Smooth muscle cell (in vitro differentiated cells): ENCODE measurements at regions not wholly inside any gene's neighbourhood (a gene's known extent, or its start where the extent isn't known, plus 50 kb on each side); places are given as distances from the start of the nearest gene placed in this dataset.

Experiments
- DNase-seq: peaks from one replicate; lab custom pipeline; 2025; ENCODE audit not compliant: unreplicated experiment; lab: John Stamatoyannopoulos, UW
- H2AFZ ChIP-seq: fragments of 200-600 bp; sonication (generic); 2 replicates; pipeline ENCODE4 v1.6.0; 2016; ENCODE audit warnings: antibody characterized with exemption, low read depth, mild to moderate bottlenecking
- H3F3A ChIP-seq: fragments of 200-600 bp; sonication (generic); 2 replicates; pipeline ENCODE4 v1.6.0; 2017; ENCODE audit warnings: antibody characterized with exemption, low read depth
- H3K27ac ChIP-seq: fragments of 200-600 bp; sonication (generic); 2 replicates; pipeline ENCODE4 v1.5.1; 2016; ENCODE audit warnings: low read depth, mild to moderate bottlenecking
- H3K27me3 ChIP-seq: fragments of 200-600 bp; sonication (generic); 2 replicates; pipeline ENCODE4 v1.6.1; 2016; ENCODE audit warnings: low read depth, mild to moderate bottlenecking
- H3K36me3 ChIP-seq: fragments of 200-600 bp; sonication (generic); 2 replicates; pipeline ENCODE4 v1.5.1; 2016; ENCODE audit warnings: low read depth
- H3K4me1 ChIP-seq: fragments of 200-600 bp; sonication (generic); 2 replicates; pipeline ENCODE4 v1.5.1; 2016; ENCODE audit warnings: low read depth
- H3K4me2 ChIP-seq: fragments of 200-600 bp; sonication (generic); 2 replicates; pipeline ENCODE4 v1.6.0; 2016; ENCODE audit warnings: mild to moderate bottlenecking
- H3K4me3 ChIP-seq: fragments of 200-600 bp; sonication (generic); 2 replicates; pipeline ENCODE4 v1.5.1; 2016; ENCODE audit warnings: mild to moderate bottlenecking
- H3K79me2 ChIP-seq: fragments of 200-600 bp; sonication (generic); 2 replicates; pipeline ENCODE4 v1.6.0; 2016; ENCODE audit warnings: low read depth, mild to moderate bottlenecking
- H3K9ac ChIP-seq: fragments of 200-600 bp; sonication (generic); 2 replicates; pipeline ENCODE4 v1.6.0; 2016; ENCODE audit warnings: low read depth
- H3K9me3 ChIP-seq: fragments of 200-600 bp; sonication (generic); replicated peaks from 2 replicates; pipeline ENCODE4 v1.5.1; 2016; ENCODE audit warnings: low read depth
- H4K20me1 ChIP-seq: fragments of 200-600 bp; sonication (generic); 2 replicates; pipeline ENCODE4 v1.6.0; 2016; ENCODE audit warnings: low read depth
- WGBS: methylation state at CpG from one replicate; pipeline ENCODE4 v1.1.7; 2016; ENCODE audit warnings: low lambda C conversion rate; 5-methylcytosine and 5-hydroxymethylcytosine counted together
- TF ChIP-seq, protein P1 (sequence below): fragments of 200-600 bp; sonication (generic); IDR thresholded peaks from 2 replicates; pipeline ENCODE4 v1.5.1; 2017; ENCODE audit warnings: borderline replicate concordance, mild to moderate bottlenecking, antibody characterized with exemption; ENCODE audit not compliant: insufficient read depth, poor library complexity, severe bottlenecking

DNA sequence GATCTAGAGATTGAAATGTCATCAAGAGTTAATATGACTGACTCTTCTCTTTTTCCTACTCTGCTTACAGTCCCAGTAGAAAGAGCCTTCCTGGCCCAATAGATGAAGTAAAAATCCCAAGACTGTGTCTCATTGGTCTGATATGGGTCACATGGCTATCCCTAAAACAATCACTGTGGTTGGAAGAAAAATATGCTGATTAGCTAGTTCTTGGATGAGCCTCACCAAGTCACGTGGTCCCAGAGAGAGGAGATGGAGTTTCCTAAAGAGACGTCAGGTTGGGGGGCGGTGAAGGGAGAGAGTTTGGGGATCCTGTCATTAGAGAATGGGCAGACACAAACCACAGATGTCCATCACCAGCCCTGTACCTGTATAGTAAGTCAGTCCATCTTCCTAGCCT, 466.3 kb downstream of the HAPSTR1 start:
- H4K20me1 ChIP-seq = no peaks in the 10 kb centered on the region
- no peaks in the 10 kb centered on the region for H3K9me3 ChIP-seq
- no peaks in the 10 kb centered on the region for H3K79me2 ChIP-seq
- H3K4me3 ChIP-seq = no peak overlapping the region
- no peaks in the 10 kb centered on the region for H3K4me1 ChIP-seq
- no peaks in the 10 kb centered on the region for H3F3A ChIP-seq
- DNase-seq = no peak
- H2AFZ ChIP-seq = no peak overlapping the region
- no peak overlapping the region for H3K27ac ChIP-seq
- no peaks in the 10 kb centered on the region for H3K27me3 ChIP-seq
- 95% methylated on average over 3 of the region's 3 CpGs for WGBS
- no peaks in the 10 kb centered on the region for H3K36me3 ChIP-seq
- no peak overlapping the region for H3K9ac ChIP-seq
- no peak overlapping the region for H3K4me2 ChIP-seq
- TF ChIP-seq, protein P1, sequence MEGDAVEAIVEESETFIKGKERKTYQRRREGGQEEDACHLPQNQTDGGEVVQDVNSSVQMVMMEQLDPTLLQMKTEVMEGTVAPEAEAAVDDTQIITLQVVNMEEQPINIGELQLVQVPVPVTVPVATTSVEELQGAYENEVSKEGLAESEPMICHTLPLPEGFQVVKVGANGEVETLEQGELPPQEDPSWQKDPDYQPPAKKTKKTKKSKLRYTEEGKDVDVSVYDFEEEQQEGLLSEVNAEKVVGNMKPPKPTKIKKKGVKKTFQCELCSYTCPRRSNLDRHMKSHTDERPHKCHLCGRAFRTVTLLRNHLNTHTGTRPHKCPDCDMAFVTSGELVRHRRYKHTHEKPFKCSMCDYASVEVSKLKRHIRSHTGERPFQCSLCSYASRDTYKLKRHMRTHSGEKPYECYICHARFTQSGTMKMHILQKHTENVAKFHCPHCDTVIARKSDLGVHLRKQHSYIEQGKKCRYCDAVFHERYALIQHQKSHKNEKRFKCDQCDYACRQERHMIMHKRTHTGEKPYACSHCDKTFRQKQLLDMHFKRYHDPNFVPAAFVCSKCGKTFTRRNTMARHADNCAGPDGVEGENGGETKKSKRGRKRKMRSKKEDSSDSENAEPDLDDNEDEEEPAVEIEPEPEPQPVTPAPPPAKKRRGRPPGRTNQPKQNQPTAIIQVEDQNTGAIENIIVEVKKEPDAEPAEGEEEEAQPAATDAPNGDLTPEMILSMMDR = no peak

DNA sequence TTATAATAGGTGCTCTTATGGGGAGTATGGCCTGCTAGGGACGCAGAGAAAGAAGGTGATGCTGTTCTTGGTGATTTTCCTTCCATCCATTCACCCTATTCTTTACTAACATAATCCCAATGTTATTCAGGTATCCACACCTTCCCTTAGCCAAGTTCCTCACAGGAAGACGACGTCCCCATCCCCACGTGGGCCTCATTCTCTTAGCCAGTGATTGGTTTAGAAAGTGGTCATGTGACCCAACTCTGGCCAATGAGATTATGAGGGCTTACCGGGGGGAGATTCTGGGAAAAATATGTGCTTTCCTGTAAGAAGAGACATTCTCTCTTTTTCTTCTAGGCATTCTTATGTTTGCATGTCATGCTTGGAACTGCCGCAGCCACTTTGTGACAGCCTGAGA, 474.7 kb downstream of the HAPSTR1 start:
- Histone ChIP-seq H3K4me2 (no peak overlapping the region), H3K9me3 (no peaks in the 10 kb centered on the region), H2AFZ (no peak overlapping the region), H3K4me3 (no peak overlapping the region), H3K4me1 (no peaks in the 10 kb centered on the region), H3K27ac (no peak overlapping the region), H4K20me1 (no peaks in the 10 kb centered on the region), H3F3A (no peaks in the 10 kb centered on the region), H3K36me3 (no peaks in the 10 kb centered on the region), H3K79me2 (no peaks in the 10 kb centered on the region), H3K9ac (no peak overlapping the region), H3K27me3 (no peaks in the 10 kb centered on the region)
- no peak for DNase-seq
- TF ChIP-seq, protein P1 = no peak
- 91% methylated on average over 6 of the region's 6 CpGs for WGBS

DNA sequence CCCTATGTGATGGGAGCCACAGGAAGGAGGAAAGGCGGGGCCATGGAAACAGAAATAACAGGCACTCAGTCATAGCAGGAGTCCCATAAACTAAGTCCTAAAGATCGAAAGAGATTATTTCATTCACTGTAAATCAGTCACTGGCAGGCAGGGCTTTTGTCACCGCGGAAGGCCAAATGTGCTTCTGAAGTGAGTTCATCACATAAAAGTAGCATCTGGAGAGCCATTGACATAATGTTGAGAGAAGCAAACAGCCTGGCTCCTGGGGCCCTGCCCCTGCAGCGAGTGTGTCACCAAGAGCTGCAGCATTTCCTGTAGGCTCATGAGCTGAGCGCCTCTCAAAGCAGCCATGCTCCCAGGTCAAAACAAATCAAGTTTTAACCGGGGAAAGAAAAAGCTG, 476.2 kb downstream of the HAPSTR1 start:
- no peaks in the 10 kb centered on the region for H3F3A ChIP-seq
- peak; percentile 9 for DNase-seq
- TF ChIP-seq, protein P1 = no peak
- 37% methylated on average over 7 of the region's 7 CpGs for whole genome bisulfite sequencing
- H3K9me3 ChIP-seq = no peaks in the 10 kb centered on the region
- H3K79me2 ChIP-seq = no peaks in the 10 kb centered on the region
- peak overlapping the region; percentile 14 for H2AFZ ChIP-seq
- H3K27me3 ChIP-seq = no peaks in the 10 kb centered on the region
- no peaks in the 10 kb centered on the region for H3K36me3 ChIP-seq
- no peaks in the 10 kb centered on the region for H4K20me1 ChIP-seq
- H3K4me2 ChIP-seq = peak overlapping the region; percentile 11
- no peaks in the 10 kb centered on the region for H3K4me1 ChIP-seq
- H3K9ac ChIP-seq = no peak overlapping the region
- no peak overlapping the region for H3K4me3 ChIP-seq
- peak overlapping the region; percentile 10 for H3K27ac ChIP-seq

DNA sequence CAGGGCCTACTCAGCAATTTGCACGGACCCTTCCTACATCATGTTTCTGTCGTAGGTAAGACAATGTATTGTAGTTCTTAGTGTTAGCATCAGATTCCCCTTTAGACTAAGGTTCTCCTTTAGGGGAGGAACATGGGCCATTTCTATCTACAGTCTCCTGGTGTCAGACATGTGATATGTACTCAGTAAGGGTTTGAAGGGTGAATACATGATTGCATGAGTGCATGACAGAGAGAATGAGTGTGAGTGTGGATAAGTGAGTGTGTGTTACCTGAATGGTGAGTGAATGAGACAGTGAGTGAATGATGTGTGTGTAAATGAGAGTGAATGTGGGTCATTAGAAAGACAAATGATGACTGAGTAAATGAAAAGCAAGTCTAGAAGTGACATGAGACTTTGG, 476.8 kb downstream of the HAPSTR1 start:
- H3K79me2 ChIP-seq = no peaks in the 10 kb centered on the region
- H3K27ac ChIP-seq = no peak overlapping the region
- H3K27me3 ChIP-seq = no peaks in the 10 kb centered on the region
- no peak for DNase-seq
- H4K20me1 ChIP-seq = no peaks in the 10 kb centered on the region
- no peaks in the 10 kb centered on the region for H3K9me3 ChIP-seq
- TF ChIP-seq, protein P1 = no peak
- H2AFZ ChIP-seq = no peak overlapping the region
- H3K9ac ChIP-seq = no peak overlapping the region
- no peaks in the 10 kb centered on the region for H3K4me1 ChIP-seq
- H3K4me2 ChIP-seq = no peak overlapping the region
- H3K4me3 ChIP-seq = no peak overlapping the region
- WGBS = 79% methylated on average over 2 of the region's 2 CpGs
- H3K36me3 ChIP-seq = no peaks in the 10 kb centered on the region
- no peaks in the 10 kb centered on the region for H3F3A ChIP-seq
